ENCODE measurements at regions not wholly inside any gene's neighbourhood (a gene's known extent, or its start where the extent isn't known, plus 50 kb on each side); places are given as distances from the start of the nearest gene placed in this dataset.

DNA sequence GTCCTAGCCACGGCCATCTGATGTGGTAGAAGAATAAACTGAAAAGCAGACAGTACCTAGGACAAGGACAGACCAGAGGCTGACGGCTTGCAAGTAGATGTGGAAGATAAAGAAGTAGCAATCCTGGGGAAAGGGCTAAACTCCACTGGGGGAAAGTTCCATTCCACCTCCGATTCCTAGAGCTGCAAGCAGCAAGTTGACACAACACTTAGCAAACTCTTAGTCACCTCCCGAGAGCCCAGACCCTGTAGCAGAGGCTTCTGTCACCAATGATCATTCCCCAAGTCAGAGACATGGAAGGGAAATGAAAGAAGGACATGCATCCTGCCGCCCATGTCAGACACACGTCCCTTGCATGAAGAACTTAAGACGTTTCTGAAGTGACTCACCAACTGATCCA, 99.2 kb upstream of the RPS6KA2 start:
- Histone ChIP-seq H3K4me1 (ENCODE audit: insufficient read depth, low read length) (no peaks in the 10 kb centered on the region), H3T11ph (ENCODE audit: low read length) (no peak overlapping the region), H3K9ac (ENCODE audit: extremely low read depth, insufficient read length, low read length) (no peak overlapping the region), H2AFZ (ENCODE audit: low read length) (no peak overlapping the region), H3K79me1 (ENCODE audit: insufficient read depth, low read depth, low read length, poor library complexity, severe bottlenecking) (no peaks in the 10 kb centered on the region), H3K56ac (ENCODE audit: insufficient read length, low read depth, low read length) (no peak overlapping the region), H2BK120ac (ENCODE audit: low read depth, low read length, poor library complexity, severe bottlenecking) (no peak overlapping the region), H4K8ac (replicated peaks; ENCODE audit: insufficient read length, low read depth, low read length) (no peak overlapping the region), H3K18ac (ENCODE audit: insufficient read length, low read depth, low read length) (no peak overlapping the region), H3K4ac (ENCODE audit: low read depth, low read length) (no peak overlapping the region), H3K23ac (ENCODE audit: insufficient read length, low read depth, low read length) (no peak overlapping the region), H2BK12ac (ENCODE audit: insufficient read length, low read depth, low read length) (no peak overlapping the region), H3K9me3 (ENCODE audit: control insufficient read depth, low read depth, low read length) (no peaks in the 10 kb centered on the region), H3K4me2 (ENCODE audit: insufficient read depth, insufficient read length, low read length) (no peak overlapping the region), H3K23me2 (ENCODE audit: insufficient read length, low read depth, low read length, poor library complexity, severe bottlenecking) (no peaks in the 10 kb centered on the region), H2BK20ac (ENCODE audit: low read depth, low read length, poor library complexity, severe bottlenecking) (no peak overlapping the region), H4K91ac (ENCODE audit: insufficient read length, low read depth, low read length) (no peak overlapping the region), H2BK5ac (ENCODE audit: insufficient read length, low read length) (no peak overlapping the region), H3K14ac (ENCODE audit: insufficient read depth, low read length) (no peak overlapping the region), H2AK5ac (ENCODE audit: insufficient read length, low read length) (no peak overlapping the region), H3K27ac (ENCODE audit: insufficient read length, low read depth, low read length) (no peak overlapping the region), H3K79me2 (ENCODE audit: insufficient read depth, low read length) (no peaks in the 10 kb centered on the region), H2BK15ac (ENCODE audit: low read depth, low read length) (no peak overlapping the region), H4K5ac (ENCODE audit: insufficient read length, low read depth, low read length) (no peak overlapping the region), H4K20me1 (ENCODE audit: control insufficient read depth, insufficient read depth, insufficient read length) (no peaks in the 10 kb centered on the region), H3K27me3 (ENCODE audit: insufficient read depth, low read length) (no peaks in the 10 kb centered on the region)
- H3K9me3 Mint-ChIP-seq, result no peaks in the 10 kb centered on the region
- H3K4me3 Mint-ChIP-seq, result no peak overlapping the region
- peaks cover under 1 to 4% of the 10 kb centered on the region in 2 experiments; a peak in 3 of 4 replicates for H3K4me1 Mint-ChIP-seq
- H3K36me3 Mint-ChIP-seq (ENCODE audit: insufficient read depth in 1 of 3, low read depth in 3 of 3), result no peaks in the 10 kb centered on the region
- H3K27me3 Mint-ChIP-seq (ENCODE audit: low read depth), result no peaks in the 10 kb centered on the region
- no peak for DNase-seq
- TF ChIP-seq, protein P1, sequence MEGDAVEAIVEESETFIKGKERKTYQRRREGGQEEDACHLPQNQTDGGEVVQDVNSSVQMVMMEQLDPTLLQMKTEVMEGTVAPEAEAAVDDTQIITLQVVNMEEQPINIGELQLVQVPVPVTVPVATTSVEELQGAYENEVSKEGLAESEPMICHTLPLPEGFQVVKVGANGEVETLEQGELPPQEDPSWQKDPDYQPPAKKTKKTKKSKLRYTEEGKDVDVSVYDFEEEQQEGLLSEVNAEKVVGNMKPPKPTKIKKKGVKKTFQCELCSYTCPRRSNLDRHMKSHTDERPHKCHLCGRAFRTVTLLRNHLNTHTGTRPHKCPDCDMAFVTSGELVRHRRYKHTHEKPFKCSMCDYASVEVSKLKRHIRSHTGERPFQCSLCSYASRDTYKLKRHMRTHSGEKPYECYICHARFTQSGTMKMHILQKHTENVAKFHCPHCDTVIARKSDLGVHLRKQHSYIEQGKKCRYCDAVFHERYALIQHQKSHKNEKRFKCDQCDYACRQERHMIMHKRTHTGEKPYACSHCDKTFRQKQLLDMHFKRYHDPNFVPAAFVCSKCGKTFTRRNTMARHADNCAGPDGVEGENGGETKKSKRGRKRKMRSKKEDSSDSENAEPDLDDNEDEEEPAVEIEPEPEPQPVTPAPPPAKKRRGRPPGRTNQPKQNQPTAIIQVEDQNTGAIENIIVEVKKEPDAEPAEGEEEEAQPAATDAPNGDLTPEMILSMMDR (conservative IDR thresholded peaks at IDR 0.05), result no peak
- no CpG with 5 or more reads among the region's 7 CpGs for WGBS (ENCODE audit: extremely low coverage, insufficient read length, low lambda C conversion rate)
- peak overlapping the region in 1 of 3 experiments; percentile 50; a peak in 1 of 7 replicates for H3K27ac Mint-ChIP-seq

Data from H9 (cell line).